BE2C (cell line): ENCODE measurements at regions not wholly inside any gene's neighbourhood (a gene's known extent, or its start where the extent isn't known, plus 50 kb on each side); places are given as distances from the start of the nearest gene placed in this dataset.

Source experiments
- DNase-seq: peaks from one replicate; pipeline ENCODE4 v3.0.0-alpha.2; 2020
- H3K27me3 ChIP-seq: fragments of 250-450 bp; sonication (Bioruptor Pico); 2 replicates; pipeline ENCODE4 v1.5.1; 2020; ENCODE audit warnings: mild to moderate bottlenecking
- H3K36me3 ChIP-seq: fragments of 250-450 bp; sonication (Bioruptor Pico); 2 replicates; pipeline ENCODE4 v1.5.1; 2020; ENCODE audit warnings: mild to moderate bottlenecking
- H3K4me1 ChIP-seq: fragments of 250-450 bp; sonication (Bioruptor Pico); 2 replicates; pipeline ENCODE4 v1.5.1; 2020
- H3K4me3 ChIP-seq: 2 replicates; pipeline ENCODE4 v1.5.1; 2011; ENCODE audit warnings: low read depth, low read length
- H3K9me3 ChIP-seq: fragments of 250-450 bp; sonication (Bioruptor Pico); 2 replicates; pipeline ENCODE4 v1.5.1; 2020
- TF ChIP-seq, protein P1 (sequence below): IDR thresholded peaks from 2 replicates; pipeline ENCODE4 v1.5.1; 2012; ENCODE audit warnings: mild to moderate bottlenecking, low read depth, low read length

DNA sequence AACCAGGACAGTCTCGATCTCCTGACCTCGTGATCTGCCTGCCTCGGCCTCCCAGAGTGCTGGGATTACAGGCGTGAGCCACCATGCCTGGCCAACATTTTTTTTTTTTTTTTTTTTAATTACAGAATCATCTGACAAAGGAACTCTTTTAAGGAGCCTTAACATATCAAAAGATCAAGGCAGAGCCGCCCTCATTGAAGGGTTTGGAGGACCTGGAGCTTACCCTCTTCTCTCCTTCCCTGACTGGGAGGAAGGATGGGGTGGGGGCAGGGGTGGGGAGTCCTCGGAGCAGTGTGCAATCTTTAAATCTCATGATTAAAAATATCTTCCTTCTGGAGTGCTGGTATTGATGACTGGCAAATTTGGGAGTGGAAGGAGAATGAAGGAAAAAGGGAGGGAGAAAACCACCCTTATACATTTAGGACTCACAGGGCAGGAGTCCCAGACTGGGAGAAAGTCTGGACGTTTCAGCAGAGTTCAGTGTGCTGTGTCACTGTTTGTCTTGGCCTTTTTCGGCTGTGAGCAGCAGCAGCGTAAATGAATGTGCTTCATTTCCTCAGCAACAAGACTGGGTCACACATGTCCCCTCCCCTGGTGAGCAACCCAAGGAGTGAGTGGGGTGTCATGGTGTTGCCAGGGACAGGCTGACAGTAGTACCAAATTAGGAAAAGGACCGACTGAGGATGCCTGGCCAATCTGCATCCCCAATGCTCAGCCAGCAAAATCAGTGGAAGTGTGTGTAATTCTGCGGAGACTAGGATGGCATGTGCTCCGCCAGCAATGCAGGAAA, 115.3 kb upstream of the BNC2 start:
- TF ChIP-seq, protein P1, sequence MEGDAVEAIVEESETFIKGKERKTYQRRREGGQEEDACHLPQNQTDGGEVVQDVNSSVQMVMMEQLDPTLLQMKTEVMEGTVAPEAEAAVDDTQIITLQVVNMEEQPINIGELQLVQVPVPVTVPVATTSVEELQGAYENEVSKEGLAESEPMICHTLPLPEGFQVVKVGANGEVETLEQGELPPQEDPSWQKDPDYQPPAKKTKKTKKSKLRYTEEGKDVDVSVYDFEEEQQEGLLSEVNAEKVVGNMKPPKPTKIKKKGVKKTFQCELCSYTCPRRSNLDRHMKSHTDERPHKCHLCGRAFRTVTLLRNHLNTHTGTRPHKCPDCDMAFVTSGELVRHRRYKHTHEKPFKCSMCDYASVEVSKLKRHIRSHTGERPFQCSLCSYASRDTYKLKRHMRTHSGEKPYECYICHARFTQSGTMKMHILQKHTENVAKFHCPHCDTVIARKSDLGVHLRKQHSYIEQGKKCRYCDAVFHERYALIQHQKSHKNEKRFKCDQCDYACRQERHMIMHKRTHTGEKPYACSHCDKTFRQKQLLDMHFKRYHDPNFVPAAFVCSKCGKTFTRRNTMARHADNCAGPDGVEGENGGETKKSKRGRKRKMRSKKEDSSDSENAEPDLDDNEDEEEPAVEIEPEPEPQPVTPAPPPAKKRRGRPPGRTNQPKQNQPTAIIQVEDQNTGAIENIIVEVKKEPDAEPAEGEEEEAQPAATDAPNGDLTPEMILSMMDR = no peak
- H3K36me3 ChIP-seq = no peaks in the 10 kb centered on the region
- no peaks in the 10 kb centered on the region for H3K4me1 ChIP-seq
- H3K4me3 ChIP-seq = no peak overlapping the region
- no peaks in the 10 kb centered on the region for H3K27me3 ChIP-seq
- no peak for DNase-seq
- no peaks in the 10 kb centered on the region for H3K9me3 ChIP-seq

DNA sequence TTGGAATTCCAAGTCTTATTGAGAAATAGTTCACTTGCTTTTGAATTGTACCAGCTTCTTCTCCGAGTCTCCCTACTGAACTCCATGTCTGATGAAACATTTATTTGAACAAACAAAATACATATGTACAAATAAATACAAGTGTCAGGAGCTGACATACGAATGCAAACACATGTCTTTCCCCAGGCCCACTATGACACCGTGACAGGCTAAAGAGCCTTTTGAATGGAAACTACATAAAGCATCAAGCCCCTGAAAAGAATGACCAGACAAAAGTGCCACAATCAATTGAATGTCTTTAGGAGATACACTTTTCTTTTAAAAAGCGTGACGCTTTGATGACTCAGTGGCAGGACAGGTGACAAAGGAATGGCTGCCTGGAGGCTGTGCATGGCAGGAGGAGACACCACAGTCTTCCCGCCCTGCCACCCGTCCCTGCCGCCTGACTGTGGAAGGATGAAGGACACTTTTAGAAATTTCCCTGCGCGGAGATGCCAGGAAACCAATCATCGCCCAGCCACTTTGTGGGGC, 112.4 kb upstream of the BNC2 start:
- no peaks in the 10 kb centered on the region for H3K9me3 ChIP-seq
- no peaks in the 10 kb centered on the region for H3K4me1 ChIP-seq
- H3K36me3 ChIP-seq = no peaks in the 10 kb centered on the region
- H3K27me3 ChIP-seq = no peaks in the 10 kb centered on the region
- no peak for DNase-seq
- TF ChIP-seq, protein P1 = no peak
- H3K4me3 ChIP-seq = no peak overlapping the region

DNA sequence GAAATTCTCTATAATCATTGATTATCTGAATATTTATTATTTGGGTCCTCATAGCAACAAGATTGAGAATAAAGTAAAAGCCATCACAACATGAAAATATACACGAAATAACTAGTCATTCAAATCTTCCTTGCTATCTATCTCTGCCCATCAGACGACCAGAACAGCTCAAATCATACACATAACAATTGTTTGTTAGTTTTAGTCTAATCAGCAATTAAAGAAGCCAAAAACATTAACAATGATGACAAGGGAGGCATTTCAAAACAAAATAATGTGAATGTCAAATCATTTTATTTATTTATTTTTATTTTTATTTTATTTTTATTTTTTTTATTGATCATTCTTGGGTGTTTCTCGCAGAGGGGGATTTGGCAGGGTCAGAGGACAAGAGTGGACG, 106.0 kb upstream of the BNC2 start:
- TF ChIP-seq, protein P1 = no peak
- H3K27me3 ChIP-seq = no peaks in the 10 kb centered on the region
- no peaks in the 10 kb centered on the region for H3K36me3 ChIP-seq
- no peak overlapping the region for H3K4me3 ChIP-seq
- DNase-seq = no peak
- H3K9me3 ChIP-seq = no peaks in the 10 kb centered on the region; the same call in 1 of the 2 replicates
- H3K4me1 ChIP-seq = no peaks in the 10 kb centered on the region

DNA sequence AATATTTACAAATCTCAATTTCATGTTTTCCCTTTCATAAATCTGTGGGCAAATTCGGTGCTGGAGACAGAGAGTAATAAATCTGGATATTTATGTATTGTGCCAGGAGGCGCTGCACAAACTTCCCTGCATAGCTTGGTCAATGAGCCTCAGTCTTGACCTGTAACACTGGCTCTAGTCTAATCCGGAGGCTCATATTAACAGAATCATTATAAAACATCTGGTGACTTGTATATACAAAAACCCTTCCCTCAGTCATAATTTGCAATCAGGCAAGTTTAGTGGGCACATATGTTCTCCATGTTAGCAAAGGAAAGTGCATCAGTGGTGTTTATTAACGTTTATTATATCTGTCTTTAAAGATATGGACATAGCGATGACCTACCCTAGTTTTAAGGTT, 104.0 kb upstream of the BNC2 start:
- Histone ChIP-seq H3K27me3 (no peaks in the 10 kb centered on the region), H3K4me3 (no peak overlapping the region), H3K4me1 (no peaks in the 10 kb centered on the region), H3K9me3 (no peaks in the 10 kb centered on the region; the same call in 1 of the 2 replicates), H3K36me3 (no peaks in the 10 kb centered on the region)
- TF ChIP-seq, protein P1 = no peak
- no peak for DNase-seq

DNA sequence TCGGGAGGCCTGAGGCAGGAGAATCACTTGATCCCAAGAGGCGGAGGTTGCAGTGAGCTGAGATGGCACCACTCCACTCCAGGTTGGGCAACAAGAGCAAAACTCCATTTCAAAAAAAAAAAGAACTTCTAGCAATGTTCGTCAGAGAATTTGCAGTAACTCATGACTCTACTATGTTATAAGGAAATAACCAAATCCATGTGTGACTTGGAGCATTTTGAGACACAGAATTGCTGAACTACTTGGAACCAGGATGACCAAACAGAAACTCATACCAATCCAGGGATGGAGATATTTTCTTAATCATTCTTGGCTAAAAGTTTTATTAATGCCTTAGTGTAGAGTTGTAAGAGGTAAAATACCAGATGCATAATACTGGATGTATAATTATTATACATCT, 99.9 kb upstream of the BNC2 start:
- TF ChIP-seq, protein P1 = no peak
- H3K4me1 ChIP-seq = no peaks in the 10 kb centered on the region
- no peaks in the 10 kb centered on the region for H3K36me3 ChIP-seq
- H3K9me3 ChIP-seq = no peaks in the 10 kb centered on the region; the same call in 1 of the 2 replicates
- no peak for DNase-seq
- no peaks in the 10 kb centered on the region for H3K27me3 ChIP-seq
- no peak overlapping the region for H3K4me3 ChIP-seq

DNA sequence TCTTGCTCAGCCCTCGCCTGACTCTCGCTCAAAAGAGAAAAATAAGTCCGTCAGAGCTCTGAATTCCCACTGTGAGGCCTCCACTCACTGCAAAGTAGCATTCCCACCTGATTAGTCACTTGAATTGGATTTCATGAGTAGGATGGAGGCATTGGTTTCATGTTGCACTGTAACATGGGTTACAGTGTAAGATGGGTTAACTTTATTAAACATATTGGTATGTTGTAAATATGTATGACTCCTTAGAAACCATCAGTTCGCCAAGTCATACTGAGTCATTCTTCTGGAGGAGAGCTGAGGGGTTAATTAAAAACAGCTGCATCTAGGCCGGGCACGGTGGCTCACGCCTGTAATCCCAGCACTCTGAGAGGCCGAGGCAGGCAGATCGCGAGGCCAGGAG, 93.8 kb upstream of the BNC2 start:
- Histone ChIP-seq H3K9me3 (no peaks in the 10 kb centered on the region), H3K36me3 (no peaks in the 10 kb centered on the region), H3K27me3 (no peaks in the 10 kb centered on the region), H3K4me3 (no peak overlapping the region), H3K4me1 (no peaks in the 10 kb centered on the region)
- TF ChIP-seq, protein P1 = no peak
- DNase-seq = no peak
